ENCODE measurements at regions not wholly inside any gene's neighbourhood (a gene's known extent, or its start where the extent isn't known, plus 50 kb on each side); places are given as distances from the start of the nearest gene placed in this dataset.

DNA sequence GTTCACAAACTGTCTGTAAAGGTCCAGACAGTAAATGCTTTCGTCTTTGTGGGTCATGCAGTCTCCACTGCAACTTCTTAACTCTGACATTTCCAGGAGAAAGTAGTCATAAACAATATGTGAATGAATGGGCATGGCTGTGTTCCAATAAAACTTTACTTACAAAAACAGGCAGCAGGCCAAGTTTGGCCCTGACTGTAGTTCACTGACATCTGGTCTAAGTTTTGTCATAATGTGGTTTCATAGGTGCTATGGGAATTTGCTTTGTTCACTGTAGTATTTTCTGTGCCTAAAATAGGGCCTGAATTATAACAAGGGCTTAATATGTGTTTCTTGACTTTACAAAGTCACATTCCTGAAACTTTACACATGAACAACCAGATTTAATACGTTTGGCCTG, 186.0 kb upstream of the KBTBD8 start:
- H3K27me3 ChIP-seq, result no peaks in the 10 kb centered on the region
- TF ChIP-seq POLR2A (IDR thresholded peaks at IDR 0.05) (no peak), EP300 (IDR thresholded peaks at IDR 0.05) (no peak)
- TF ChIP-seq, protein P1, sequence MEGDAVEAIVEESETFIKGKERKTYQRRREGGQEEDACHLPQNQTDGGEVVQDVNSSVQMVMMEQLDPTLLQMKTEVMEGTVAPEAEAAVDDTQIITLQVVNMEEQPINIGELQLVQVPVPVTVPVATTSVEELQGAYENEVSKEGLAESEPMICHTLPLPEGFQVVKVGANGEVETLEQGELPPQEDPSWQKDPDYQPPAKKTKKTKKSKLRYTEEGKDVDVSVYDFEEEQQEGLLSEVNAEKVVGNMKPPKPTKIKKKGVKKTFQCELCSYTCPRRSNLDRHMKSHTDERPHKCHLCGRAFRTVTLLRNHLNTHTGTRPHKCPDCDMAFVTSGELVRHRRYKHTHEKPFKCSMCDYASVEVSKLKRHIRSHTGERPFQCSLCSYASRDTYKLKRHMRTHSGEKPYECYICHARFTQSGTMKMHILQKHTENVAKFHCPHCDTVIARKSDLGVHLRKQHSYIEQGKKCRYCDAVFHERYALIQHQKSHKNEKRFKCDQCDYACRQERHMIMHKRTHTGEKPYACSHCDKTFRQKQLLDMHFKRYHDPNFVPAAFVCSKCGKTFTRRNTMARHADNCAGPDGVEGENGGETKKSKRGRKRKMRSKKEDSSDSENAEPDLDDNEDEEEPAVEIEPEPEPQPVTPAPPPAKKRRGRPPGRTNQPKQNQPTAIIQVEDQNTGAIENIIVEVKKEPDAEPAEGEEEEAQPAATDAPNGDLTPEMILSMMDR (IDR thresholded peaks at IDR 0.05), result no peak
- H3K4me1 ChIP-seq (ENCODE audit: insufficient read depth), result peaks cover 4% of the 10 kb centered on the region
- intact Hi-C loops (cut with DNase I), result loop anchor here in 3 of 4 donors (5.0 to 10.0 kb wide), 4 partner anchors 307 to 535 kb away; partner anchors contain the start of gene LRIG1 (in 1 of the 3)
- no peak for DNase-seq
- H3K36me3 ChIP-seq, result no peaks in the 10 kb centered on the region
- H3K9me3 ChIP-seq, result no peaks in the 10 kb centered on the region
- H3K4me3 ChIP-seq, result no peak overlapping the region
- 47 to 83% (median 51%) methylated on average over 2 of the region's 2 CpGs for WGBS, 3 donors
- H3K27ac ChIP-seq, result no peak overlapping the region

DNA sequence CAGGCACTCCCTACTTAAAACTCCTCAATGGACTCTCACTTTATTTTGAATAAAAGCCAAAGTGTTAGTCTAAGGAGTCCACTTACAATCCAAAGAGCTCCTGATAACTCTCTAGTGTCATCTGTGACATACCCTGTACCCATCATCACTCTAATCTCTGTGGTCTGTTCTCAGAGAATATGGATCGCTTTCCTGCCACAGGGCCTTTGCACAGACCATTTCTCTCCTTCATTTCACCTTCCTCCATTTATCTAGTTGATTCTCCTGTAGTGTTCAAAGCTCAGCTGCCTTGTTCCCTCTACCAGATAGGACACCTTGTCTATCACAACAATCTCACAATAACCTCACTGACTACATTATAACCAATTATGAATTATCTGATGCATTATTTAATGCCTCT, 185.4 kb upstream of the KBTBD8 start:
- DNase-seq, result no peak
- peaks cover 4% of the 10 kb centered on the region for H3K4me1 ChIP-seq (ENCODE audit: insufficient read depth)
- WGBS, 3 donors, result 97 to 100% (median 97%) methylated on average over 1 of the region's 1 CpG
- no peak overlapping the region for H3K4me3 ChIP-seq
- no peaks in the 10 kb centered on the region for H3K36me3 ChIP-seq
- intact Hi-C loops (cut with DNase I), result loop anchor here in 3 of 4 donors (5.0 to 10.0 kb wide), 4 partner anchors 308 to 535 kb away; partner anchors contain the start of gene LRIG1 (in 1 of the 3)
- no peaks in the 10 kb centered on the region for H3K9me3 ChIP-seq
- H3K27me3 ChIP-seq, result no peaks in the 10 kb centered on the region
- no peak overlapping the region for H3K27ac ChIP-seq
- TF ChIP-seq EP300 (IDR thresholded peaks at IDR 0.05), result no peak
- no peak for TF ChIP-seq POLR2A (IDR thresholded peaks at IDR 0.05)
- TF ChIP-seq, protein P1 (IDR thresholded peaks at IDR 0.05), result no peak

DNA sequence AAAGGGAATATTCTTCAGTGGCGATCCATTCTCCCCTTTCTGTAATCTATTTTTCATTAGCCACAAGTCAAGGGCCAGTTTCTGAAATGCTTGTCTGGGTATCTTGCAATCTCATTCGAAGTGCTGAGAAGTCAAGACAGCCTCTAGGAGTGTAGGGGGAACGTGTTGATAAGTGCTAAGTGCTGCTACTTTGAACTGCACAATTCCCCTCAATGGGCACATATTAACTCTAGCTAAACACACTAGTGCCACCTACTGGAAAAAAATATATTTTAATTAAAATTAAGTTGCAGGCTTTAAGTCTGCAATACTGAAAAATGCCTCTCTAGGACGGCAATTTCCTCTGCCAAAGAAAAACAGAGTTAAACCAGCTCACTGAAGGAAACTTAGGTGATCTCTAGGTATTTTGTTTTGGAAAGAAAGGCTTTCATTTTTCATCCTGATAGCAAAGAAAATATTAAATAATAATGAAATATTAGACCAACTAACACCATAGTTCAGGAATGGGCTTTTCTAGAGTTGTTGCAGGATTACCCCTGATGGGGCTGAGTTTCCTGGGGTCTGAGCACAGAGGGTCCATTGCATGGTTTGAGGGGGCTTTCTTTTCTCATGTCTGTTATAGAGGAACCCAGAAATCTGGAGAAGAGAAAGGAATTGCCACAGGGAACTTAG, 181.9 kb upstream of the KBTBD8 start:
- intact Hi-C loops (cut with DNase I), result loop anchor here (5.0 to 10.0 kb wide), 6 partner anchors 311 to 559 kb away; partner anchors contain the start of gene LRIG1 (in 1 of the 4)
- TF ChIP-seq POLR2A (IDR thresholded peaks at IDR 0.05), result no peak
- TF ChIP-seq, protein P1 (IDR thresholded peaks at IDR 0.05), result peak; percentile 47 to 58 (median 55)
- H3K4me3 ChIP-seq, result no peak overlapping the region
- no peak overlapping the region for H3K27ac ChIP-seq
- H3K36me3 ChIP-seq, result no peaks in the 10 kb centered on the region
- 7 to 21% (median 12%) methylated on average over 4 of the region's 4 CpGs for WGBS, 3 donors
- H3K9me3 ChIP-seq, result no peaks in the 10 kb centered on the region
- DNase-seq, result no peak
- H3K27me3 ChIP-seq, result no peaks in the 10 kb centered on the region
- H3K4me1 ChIP-seq (ENCODE audit: insufficient read depth), result no peaks in the 10 kb centered on the region

DNA sequence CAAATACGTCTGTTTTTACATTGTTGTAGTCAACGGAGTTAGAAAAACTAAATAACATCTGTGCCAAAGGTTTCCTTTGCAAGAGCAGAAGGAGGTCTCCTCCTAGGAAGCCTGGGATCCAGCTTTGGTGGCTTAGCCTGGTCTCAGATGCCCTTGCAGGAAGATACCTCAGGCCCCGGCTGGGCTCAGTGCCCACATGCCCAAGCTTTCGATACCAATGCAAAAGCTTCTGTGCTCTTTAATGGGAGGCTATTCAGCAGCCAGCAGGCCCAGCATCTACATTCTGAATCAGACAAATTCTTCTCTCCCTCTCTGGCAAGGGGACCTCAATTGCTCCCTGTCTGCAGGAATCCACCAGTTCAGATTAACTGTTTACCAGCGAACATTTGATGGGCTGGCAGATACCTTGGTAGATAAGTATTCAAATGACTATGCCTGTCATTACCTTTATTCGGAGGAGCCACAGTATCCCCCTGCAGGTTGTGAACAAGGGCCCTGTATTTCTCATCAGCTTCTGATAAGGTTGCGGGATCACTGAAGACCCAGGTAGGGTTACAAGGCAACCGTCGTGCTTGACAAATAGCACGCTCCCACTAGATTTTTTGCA, 180.1 kb upstream of the KBTBD8 start:
- H3K4me3 ChIP-seq, result no peak overlapping the region
- no peak for DNase-seq
- 66 to 83% (median 77%) methylated on average over 10 of the region's 10 CpGs for WGBS, 3 donors
- TF ChIP-seq, protein P1 (IDR thresholded peaks at IDR 0.05), result no peak
- TF ChIP-seq POLR2A (IDR thresholded peaks at IDR 0.05) (no peak), EP300 (IDR thresholded peaks at IDR 0.05) (no peak)
- H3K27ac ChIP-seq, result no peak overlapping the region
- H3K36me3 ChIP-seq, result no peaks in the 10 kb centered on the region
- no peaks in the 10 kb centered on the region for H3K9me3 ChIP-seq
- H3K27me3 ChIP-seq, result no peaks in the 10 kb centered on the region
- intact Hi-C loops (cut with DNase I), result loop anchor here (5.0 to 10.0 kb wide), 6 partner anchors 313 to 561 kb away; partner anchors contain the start of gene LRIG1 (in 1 of the 4)
- H3K4me1 ChIP-seq (ENCODE audit: insufficient read depth), result no peaks in the 10 kb centered on the region

Data from ovary (tissue), 7 donors.